ENCODE measurements at regions not wholly inside any gene's neighbourhood (a gene's known extent, or its start where the extent isn't known, plus 50 kb on each side); places are given as distances from the start of the nearest gene placed in this dataset.

DNA sequence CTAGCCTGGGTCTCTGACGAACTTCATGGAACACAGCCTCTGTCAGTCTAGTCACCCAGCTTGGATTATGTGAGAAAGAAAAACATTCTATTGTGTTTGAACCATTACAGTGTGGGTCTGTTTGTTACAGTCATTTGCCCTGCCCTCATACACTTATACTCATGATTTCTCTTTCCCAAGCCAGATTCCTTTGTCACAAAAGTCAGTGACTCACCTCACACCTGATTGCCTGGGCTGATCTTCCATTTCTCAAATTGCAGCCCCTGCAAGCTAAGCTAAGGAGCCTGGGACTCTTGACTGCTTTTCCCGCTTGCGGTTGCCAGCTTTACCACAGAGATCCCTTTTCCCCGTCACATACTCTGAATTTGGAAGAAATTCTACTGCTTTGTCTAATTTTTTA is 395.9 kb downstream of the SAMD5 start:
- POLR2A ChIA-PET, result no interaction called here
- no peaks in the 10 kb centered on the region for H3K4me1 Mint-ChIP-seq (ENCODE audit: low read depth)
- H3K27ac Mint-ChIP-seq, result no peak overlapping the region
- CTCF ChIA-PET, result no interaction called here
- no peak for DNase-seq
- intact Hi-C loops (cut with micrococcal nuclease), result no loop called here
- H3K4me3 Mint-ChIP-seq, result no peak overlapping the region
- no peaks in the 10 kb centered on the region for H3K9me3 Mint-ChIP-seq
- H3K27me3 Mint-ChIP-seq, result no peaks in the 10 kb centered on the region
- no peaks in the 10 kb centered on the region for H3K36me3 Mint-ChIP-seq

DNA sequence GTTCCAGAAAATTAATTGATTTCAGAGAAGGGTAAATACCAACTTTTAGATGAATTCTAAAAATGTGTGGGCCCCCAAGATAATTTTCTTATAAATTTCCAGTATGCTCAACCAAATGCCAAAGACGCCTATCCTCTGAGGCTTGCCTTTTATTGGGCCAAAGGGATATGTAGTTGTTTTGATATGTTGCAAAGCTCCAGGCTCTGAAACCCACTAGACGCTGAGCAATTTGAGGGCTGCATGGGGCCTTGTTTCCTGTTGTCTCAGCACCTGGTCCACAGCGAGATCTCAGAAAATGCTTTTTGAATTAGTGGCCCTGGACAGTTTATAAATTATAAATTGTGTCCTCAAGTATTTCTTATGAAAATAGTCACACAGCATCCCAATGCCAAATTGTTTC is 397.2 kb downstream of the SAMD5 start:
- DNase-seq, result no peak
- Mint-ChIP-seq H3K4me1 (ENCODE audit: low read depth) (no peaks in the 10 kb centered on the region), H3K27ac (no peak overlapping the region), H3K4me3 (no peak overlapping the region), H3K27me3 (no peaks in the 10 kb centered on the region), H3K9me3 (no peaks in the 10 kb centered on the region), H3K36me3 (no peaks in the 10 kb centered on the region)
- intact Hi-C loops (cut with micrococcal nuclease), result no loop called here
- POLR2A ChIA-PET, result no interaction called here
- CTCF ChIA-PET, result no interaction called here

- intact Hi-C loops (cut with micrococcal nuclease), result no loop called here
- Mint-ChIP-seq H3K27ac (no peak overlapping the region), H3K36me3 (no peaks in the 10 kb centered on the region), H3K4me3 (no peak overlapping the region), H3K4me1 (ENCODE audit: low read depth) (no peaks in the 10 kb centered on the region), H3K9me3 (no peaks in the 10 kb centered on the region), H3K27me3 (no peaks in the 10 kb centered on the region)
- DNase-seq, result no peak
- ChIA-PET CTCF (no interaction called here), POLR2A (no interaction called here)
These were observed 397.9 kb downstream of the SAMD5 start for GRCh38 chr6:147906361-147906760.

DNA sequence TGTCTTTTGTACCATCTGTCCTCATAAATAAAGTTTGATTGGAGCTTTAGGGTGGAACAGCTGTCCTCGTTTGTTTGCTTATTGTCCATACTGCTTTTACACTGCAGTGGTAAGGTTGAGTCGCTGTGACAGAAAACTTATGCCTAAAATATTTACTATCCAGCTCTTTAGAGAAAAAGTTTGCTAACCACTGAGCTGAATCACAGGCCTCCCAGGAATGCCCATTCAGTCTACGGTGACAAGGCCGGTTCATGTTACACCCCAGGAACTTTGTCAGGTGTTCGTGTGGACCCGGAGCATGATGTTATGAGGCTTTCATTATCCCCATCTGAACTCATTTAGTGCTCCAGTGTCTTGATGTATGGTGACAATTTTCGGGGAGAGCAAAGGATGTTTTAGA is 401.1 kb downstream of the SAMD5 start:
- CTCF ChIA-PET, result no interaction called here
- Mint-ChIP-seq H3K36me3 (no peaks in the 10 kb centered on the region), H3K4me3 (no peak overlapping the region), H3K9me3 (no peaks in the 10 kb centered on the region), H3K4me1 (ENCODE audit: low read depth) (no peaks in the 10 kb centered on the region), H3K27ac (no peak overlapping the region), H3K27me3 (no peaks in the 10 kb centered on the region)
- POLR2A ChIA-PET, result no interaction called here
- intact Hi-C loops (cut with micrococcal nuclease), result no loop called here
- DNase-seq, result no peak

DNA sequence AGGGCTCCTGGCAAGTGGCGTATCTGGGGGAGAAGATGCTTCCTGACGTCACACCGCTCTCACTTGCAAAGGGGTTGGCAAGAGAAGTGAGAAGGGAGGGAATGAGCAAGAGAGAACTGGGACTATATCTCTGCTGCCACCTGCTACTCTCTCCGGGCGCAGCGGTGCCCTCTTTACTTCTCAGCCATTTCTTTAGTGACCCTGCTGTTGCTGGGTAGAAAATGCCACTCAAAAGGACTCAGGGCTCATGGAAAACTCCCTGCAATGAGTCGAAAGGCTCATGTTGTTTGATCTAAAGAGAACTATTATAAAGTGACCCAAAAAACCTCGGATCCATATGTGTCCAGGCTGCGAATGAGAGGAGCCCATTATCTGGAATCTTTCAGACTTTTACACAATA is 401.8 kb downstream of the SAMD5 start:
- Mint-ChIP-seq H3K27ac (no peak overlapping the region), H3K27me3 (no peaks in the 10 kb centered on the region), H3K4me1 (ENCODE audit: low read depth) (no peaks in the 10 kb centered on the region), H3K36me3 (no peaks in the 10 kb centered on the region), H3K9me3 (no peaks in the 10 kb centered on the region), H3K4me3 (no peak overlapping the region)
- no peak for DNase-seq
- POLR2A ChIA-PET, result no interaction called here
- CTCF ChIA-PET, result interaction anchor here (0.7 kb wide), 1 partner anchor 444 kb away, joined by 3 read pairs; no protein-coding TSS in a partner anchor
- intact Hi-C loops (cut with micrococcal nuclease), result no loop called here

- Mint-ChIP-seq H3K4me3 (no peak overlapping the region), H3K27ac (no peak overlapping the region), H3K36me3 (no peaks in the 10 kb centered on the region), H3K27me3 (no peaks in the 10 kb centered on the region), H3K9me3 (no peaks in the 10 kb centered on the region), H3K4me1 (ENCODE audit: low read depth) (no peaks in the 10 kb centered on the region)
- DNase-seq, result no peak
- CTCF ChIA-PET, result no interaction called here
- intact Hi-C loops (cut with micrococcal nuclease), result no loop called here
- POLR2A ChIA-PET, result no interaction called here
These were observed 402.6 kb downstream of the SAMD5 start for GRCh38 chr6:147911057-147911456.

DNA sequence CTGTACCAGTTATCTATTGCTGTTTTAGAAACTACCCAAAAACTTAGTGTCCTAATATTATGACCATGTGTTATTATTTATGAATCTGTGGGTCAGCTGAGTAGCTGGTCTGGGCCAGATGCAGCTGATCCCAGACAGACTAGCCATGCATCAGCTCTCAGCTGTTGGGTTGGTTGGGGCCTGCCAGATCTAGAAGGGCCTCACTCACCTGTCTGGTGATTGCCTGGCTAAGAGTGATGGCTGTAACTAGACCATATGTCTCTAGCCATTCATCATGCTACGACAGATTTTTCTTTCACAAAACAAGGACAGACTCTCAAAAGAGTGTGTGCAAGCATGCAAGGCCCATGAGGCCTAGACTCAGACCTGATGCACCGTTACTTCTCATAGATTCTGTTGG is 403.2 kb downstream of the SAMD5 start:
- POLR2A ChIA-PET, result no interaction called here
- no peak for DNase-seq
- Mint-ChIP-seq H3K4me3 (no peak overlapping the region), H3K4me1 (ENCODE audit: low read depth) (no peaks in the 10 kb centered on the region), H3K9me3 (peaks cover 1% of the 10 kb centered on the region), H3K36me3 (no peaks in the 10 kb centered on the region), H3K27me3 (no peaks in the 10 kb centered on the region), H3K27ac (no peak overlapping the region)
- CTCF ChIA-PET, result no interaction called here
- intact Hi-C loops (cut with micrococcal nuclease), result no loop called here

DNA sequence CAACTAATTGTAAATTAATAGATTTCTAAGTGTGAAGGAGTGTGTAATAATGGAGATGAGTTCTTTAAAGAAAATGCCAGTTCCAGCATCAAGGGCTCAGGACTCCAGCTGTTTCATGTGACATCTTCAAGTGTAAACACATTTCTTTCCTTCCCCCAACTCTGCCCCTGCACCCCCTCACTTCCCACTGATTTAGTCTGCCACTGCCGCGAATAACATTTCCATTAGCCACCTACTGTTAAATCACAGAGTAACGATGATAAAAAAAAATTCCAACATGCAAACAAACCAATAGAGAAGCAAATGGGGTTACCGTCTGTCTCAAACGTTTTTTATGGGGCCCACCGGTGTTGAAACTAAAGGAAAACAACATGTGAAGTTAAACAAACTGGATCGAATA is 414.3 kb downstream of the SAMD5 start:
- DNase-seq, result no peak
- POLR2A ChIA-PET, result no interaction called here
- H3K27me3 Mint-ChIP-seq, result no peaks in the 10 kb centered on the region
- no peak overlapping the region for H3K27ac Mint-ChIP-seq
- no peaks in the 10 kb centered on the region for H3K36me3 Mint-ChIP-seq
- intact Hi-C loops (cut with micrococcal nuclease), result no loop called here
- peaks cover 26% of the 10 kb centered on the region for H3K9me3 Mint-ChIP-seq
- H3K4me1 Mint-ChIP-seq (ENCODE audit: low read depth), result no peaks in the 10 kb centered on the region
- CTCF ChIA-PET, result no interaction called here
- no peak overlapping the region for H3K4me3 Mint-ChIP-seq

DNA sequence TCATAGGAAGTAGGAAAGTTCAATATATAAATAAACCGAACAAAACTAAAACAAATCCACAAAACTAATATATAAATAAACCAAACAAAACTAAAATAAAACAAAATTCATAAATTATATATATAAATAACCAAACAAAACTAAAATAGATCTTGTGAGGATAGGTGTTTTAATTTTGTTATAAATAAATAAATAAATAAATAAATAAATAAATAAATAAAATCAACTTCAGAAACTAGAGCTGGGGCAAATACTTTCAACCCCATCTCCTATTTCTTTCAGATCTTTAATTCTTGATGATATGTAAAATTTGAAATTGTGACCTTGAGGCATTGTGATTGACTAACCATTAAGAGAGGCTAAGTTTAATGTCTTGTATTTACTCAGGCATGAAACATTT is 416.1 kb downstream of the SAMD5 start:
- H3K36me3 Mint-ChIP-seq, result no peaks in the 10 kb centered on the region
- H3K27me3 Mint-ChIP-seq, result no peaks in the 10 kb centered on the region
- peaks cover 25% of the 10 kb centered on the region for H3K9me3 Mint-ChIP-seq
- H3K4me1 Mint-ChIP-seq (ENCODE audit: low read depth), result no peaks in the 10 kb centered on the region
- CTCF ChIA-PET, result no interaction called here
- DNase-seq, result no peak
- H3K27ac Mint-ChIP-seq, result no peak overlapping the region
- intact Hi-C loops (cut with micrococcal nuclease), result no loop called here
- no peak overlapping the region for H3K4me3 Mint-ChIP-seq
- POLR2A ChIA-PET, result no interaction called here

- H3K36me3 Mint-ChIP-seq, result no peaks in the 10 kb centered on the region
- H3K27me3 Mint-ChIP-seq, result no peaks in the 10 kb centered on the region
- H3K27ac Mint-ChIP-seq, result no peak overlapping the region
- CTCF ChIA-PET, result interaction anchor here (0.6 kb wide), 1 partner anchor 219 kb away, joined by 3 read pairs; no protein-coding TSS in a partner anchor
- H3K9me3 Mint-ChIP-seq, result peaks cover 25% of the 10 kb centered on the region
- H3K4me1 Mint-ChIP-seq (ENCODE audit: low read depth), result no peaks in the 10 kb centered on the region
- intact Hi-C loops (cut with micrococcal nuclease), result no loop called here
- POLR2A ChIA-PET, result no interaction called here
- no peak for DNase-seq
- H3K4me3 Mint-ChIP-seq, result no peak overlapping the region
These were observed 416.8 kb upstream of the SASH1 start for GRCh38 chr6:147925826-147926225.

DNA sequence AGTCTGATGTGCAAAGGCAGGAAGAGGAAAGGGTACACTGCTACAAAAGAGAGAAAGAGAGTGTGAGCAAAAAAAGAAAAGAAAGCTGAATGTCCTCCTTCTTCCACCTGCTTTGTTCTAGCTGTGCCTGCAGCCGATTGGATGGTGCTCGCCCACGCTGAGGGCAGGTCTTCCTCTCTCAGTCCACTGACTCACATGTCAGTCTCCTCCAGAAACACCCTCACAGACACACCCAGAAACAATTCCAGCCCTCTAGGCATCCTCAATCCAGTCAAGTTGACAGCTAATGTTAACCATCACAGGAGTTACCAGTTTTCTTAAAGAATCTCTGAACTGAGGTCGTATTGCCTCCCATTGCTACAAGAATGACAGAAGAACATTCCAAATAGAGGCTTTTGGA is 411.9 kb upstream of the SASH1 start:
- ChIA-PET CTCF (no interaction called here), POLR2A (no interaction called here)
- DNase-seq, result no peak
- Mint-ChIP-seq H3K36me3 (no peaks in the 10 kb centered on the region), H3K4me1 (ENCODE audit: low read depth) (no peaks in the 10 kb centered on the region), H3K9me3 (peaks cover 17% of the 10 kb centered on the region), H3K4me3 (no peak overlapping the region), H3K27ac (no peak overlapping the region), H3K27me3 (no peaks in the 10 kb centered on the region)
- intact Hi-C loops (cut with micrococcal nuclease), result no loop called here

DNA sequence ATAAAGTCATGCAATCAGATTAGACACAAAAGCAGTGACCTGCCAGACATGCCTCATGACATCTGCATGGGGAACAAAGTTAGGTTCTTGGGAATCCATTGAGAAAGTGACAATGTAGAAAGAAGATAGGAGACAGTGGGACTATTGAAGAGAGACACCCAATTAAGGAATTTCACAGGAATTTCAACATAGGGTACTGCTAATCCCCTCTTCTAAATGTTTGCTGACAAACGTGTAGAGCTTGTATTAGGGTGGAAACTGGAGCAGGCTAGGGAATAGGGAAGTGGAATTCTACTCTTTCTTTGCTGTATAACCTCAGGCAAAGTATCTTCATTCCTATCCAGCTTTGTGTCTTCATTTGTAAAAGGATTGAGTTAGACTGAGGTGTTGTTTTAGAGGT is 409.4 kb upstream of the SASH1 start:
- POLR2A ChIA-PET, result no interaction called here
- H3K27ac Mint-ChIP-seq, result no peak overlapping the region

GRCh38 chr6:147935656-147936055 is 407.0 kb upstream of the SASH1 start:
- no peak overlapping the region for H3K27ac Mint-ChIP-seq
- no peaks in the 10 kb centered on the region for H3K36me3 Mint-ChIP-seq
- no peaks in the 10 kb centered on the region for H3K4me1 Mint-ChIP-seq (ENCODE audit: low read depth)
- ChIA-PET POLR2A (interaction anchor here (0.6 kb wide), 1 partner anchor 455 kb away, joined by 4 read pairs; no protein-coding TSS in a partner anchor), CTCF (no interaction called here)
- intact Hi-C loops (cut with micrococcal nuclease), result no loop called here
- H3K9me3 Mint-ChIP-seq, result no peaks in the 10 kb centered on the region
- no peak overlapping the region for H3K4me3 Mint-ChIP-seq
- H3K27me3 Mint-ChIP-seq, result no peaks in the 10 kb centered on the region
- DNase-seq, result no peak

More for the DNA sequence above, 409.4 kb upstream of the SASH1 start:
- CTCF ChIA-PET, result no interaction called here
- no peak overlapping the region for H3K4me3 Mint-ChIP-seq
- H3K4me1 Mint-ChIP-seq (ENCODE audit: low read depth), result no peaks in the 10 kb centered on the region
- H3K27me3 Mint-ChIP-seq, result no peaks in the 10 kb centered on the region
- H3K9me3 Mint-ChIP-seq, result peaks cover 4% of the 10 kb centered on the region
- H3K36me3 Mint-ChIP-seq, result no peaks in the 10 kb centered on the region
- intact Hi-C loops (cut with micrococcal nuclease), result no loop called here
- no peak for DNase-seq
